ENCODE measurements at regions not wholly inside any gene's neighbourhood (a gene's known extent, or its start where the extent isn't known, plus 50 kb on each side); places are given as distances from the start of the nearest gene placed in this dataset.

DNA sequence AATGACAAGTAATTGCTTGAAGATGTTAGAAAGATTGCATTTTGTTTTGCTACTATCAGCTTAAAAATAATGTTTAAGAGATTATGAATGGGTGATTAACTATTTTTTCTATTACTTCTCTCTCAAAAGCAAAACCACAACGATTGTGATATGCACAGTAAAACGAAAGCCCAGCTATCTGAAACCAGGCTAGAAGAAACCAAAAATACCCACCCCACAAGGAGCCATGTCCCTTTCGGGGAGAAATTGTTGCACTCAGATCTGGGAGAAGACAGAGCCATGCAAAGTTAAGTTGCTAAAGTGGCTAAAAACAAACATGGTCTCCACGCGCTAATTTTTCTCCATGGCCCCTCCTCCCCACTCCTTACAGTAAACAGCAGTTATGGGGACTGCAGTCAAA, 173.6 kb downstream of the RPS24 start:
- Histone ChIP-seq H3K27ac (ENCODE audit: insufficient read depth, low read length) (no peak overlapping the region), H3K9ac (ENCODE audit: insufficient read depth, low read length) (no peak overlapping the region), H3K9me3 (ENCODE audit: control insufficient read depth, insufficient read depth, low read depth, low read length) (no peaks in the 10 kb centered on the region), H2AFZ (ENCODE audit: low read length) (no peak overlapping the region), H3K27me3 (ENCODE audit: control insufficient read depth, insufficient read depth, low read length) (no peaks in the 10 kb centered on the region), H3K4me3 (replicated peaks in 1 of 4; ENCODE audit: control extremely low read depth in 1 of 4, insufficient read depth in 1 of 4, low read depth in 3 of 4, low read length in 4 of 4) (no peak overlapping the region), H3K36me3 (ENCODE audit: control insufficient read depth, insufficient read depth, low read length) (no peaks in the 10 kb centered on the region), H4K20me1 (ENCODE audit: control insufficient read depth, extremely low read depth, insufficient read depth, low read length) (no peaks in the 10 kb centered on the region), H3K4me1 (ENCODE audit: control insufficient read depth, extremely low read depth, insufficient read depth, low read length) (no peaks in the 10 kb centered on the region), H3K4me2 (ENCODE audit: extremely low read depth, insufficient read depth, low read length) (no peak overlapping the region), H3K79me2 (ENCODE audit: control insufficient read depth, insufficient read depth, low read length) (no peaks in the 10 kb centered on the region)
- no peak for DNase-seq (ENCODE audit: low read depth in 2 of 2)
- no peak for TF ChIP-seq EZH2 (IDR thresholded peaks at IDR 0.05; ENCODE audit: low read length, missing control alignments)
- TF ChIP-seq, protein P1, sequence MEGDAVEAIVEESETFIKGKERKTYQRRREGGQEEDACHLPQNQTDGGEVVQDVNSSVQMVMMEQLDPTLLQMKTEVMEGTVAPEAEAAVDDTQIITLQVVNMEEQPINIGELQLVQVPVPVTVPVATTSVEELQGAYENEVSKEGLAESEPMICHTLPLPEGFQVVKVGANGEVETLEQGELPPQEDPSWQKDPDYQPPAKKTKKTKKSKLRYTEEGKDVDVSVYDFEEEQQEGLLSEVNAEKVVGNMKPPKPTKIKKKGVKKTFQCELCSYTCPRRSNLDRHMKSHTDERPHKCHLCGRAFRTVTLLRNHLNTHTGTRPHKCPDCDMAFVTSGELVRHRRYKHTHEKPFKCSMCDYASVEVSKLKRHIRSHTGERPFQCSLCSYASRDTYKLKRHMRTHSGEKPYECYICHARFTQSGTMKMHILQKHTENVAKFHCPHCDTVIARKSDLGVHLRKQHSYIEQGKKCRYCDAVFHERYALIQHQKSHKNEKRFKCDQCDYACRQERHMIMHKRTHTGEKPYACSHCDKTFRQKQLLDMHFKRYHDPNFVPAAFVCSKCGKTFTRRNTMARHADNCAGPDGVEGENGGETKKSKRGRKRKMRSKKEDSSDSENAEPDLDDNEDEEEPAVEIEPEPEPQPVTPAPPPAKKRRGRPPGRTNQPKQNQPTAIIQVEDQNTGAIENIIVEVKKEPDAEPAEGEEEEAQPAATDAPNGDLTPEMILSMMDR (conservative IDR thresholded peaks at IDR 0.05 in 1 of 2, IDR thresholded peaks at IDR 0.05 in 1 of 2; ENCODE audit: low read depth in 1 of 2, low read length in 2 of 2), result no peak

DNA sequence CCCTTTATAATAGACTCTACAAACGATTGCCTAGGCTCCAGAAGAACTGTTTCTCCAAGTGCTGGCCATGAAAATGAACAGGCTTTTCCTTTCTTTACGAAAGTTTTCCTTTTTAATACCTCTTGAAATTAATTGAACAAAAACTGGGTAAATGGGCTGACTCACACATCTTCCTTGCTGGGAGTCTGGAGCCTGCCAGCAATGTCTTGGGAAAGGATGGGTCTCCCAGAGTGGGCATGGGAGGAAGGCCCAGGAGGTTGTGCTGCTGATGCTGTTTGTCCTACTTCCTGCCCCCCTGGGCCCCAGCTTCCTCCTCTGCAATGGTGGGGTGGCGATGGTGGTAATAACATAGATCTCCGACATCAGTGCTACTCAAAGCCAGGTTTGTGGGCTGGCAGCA, 174.1 kb downstream of the RPS24 start:
- no peak overlapping the region for H3K4me3 ChIP-seq (replicated peaks in 1 of 4; ENCODE audit: control extremely low read depth in 1 of 4, insufficient read depth in 1 of 4, low read depth in 3 of 4, low read length in 4 of 4)
- no peak for TF ChIP-seq EZH2 (IDR thresholded peaks at IDR 0.05; ENCODE audit: low read length, missing control alignments)
- TF ChIP-seq, protein P1 (conservative IDR thresholded peaks at IDR 0.05 in 1 of 2, IDR thresholded peaks at IDR 0.05 in 1 of 2; ENCODE audit: low read depth in 1 of 2, low read length in 2 of 2), result no peak
- H3K4me2 ChIP-seq (ENCODE audit: extremely low read depth, insufficient read depth, low read length), result no peak overlapping the region
- H3K79me2 ChIP-seq (ENCODE audit: control insufficient read depth, insufficient read depth, low read length), result no peaks in the 10 kb centered on the region
- H3K4me1 ChIP-seq (ENCODE audit: control insufficient read depth, extremely low read depth, insufficient read depth, low read length), result no peaks in the 10 kb centered on the region
- H4K20me1 ChIP-seq (ENCODE audit: control insufficient read depth, extremely low read depth, insufficient read depth, low read length), result no peaks in the 10 kb centered on the region
- DNase-seq (ENCODE audit: low read depth in 2 of 2), result no peak
- H3K9me3 ChIP-seq (ENCODE audit: control insufficient read depth, insufficient read depth, low read depth, low read length), result no peaks in the 10 kb centered on the region
- no peaks in the 10 kb centered on the region for H3K36me3 ChIP-seq (ENCODE audit: control insufficient read depth, insufficient read depth, low read length)
- no peak overlapping the region for H3K9ac ChIP-seq (ENCODE audit: insufficient read depth, low read length)
- H3K27ac ChIP-seq (ENCODE audit: insufficient read depth, low read length), result no peak overlapping the region
- no peaks in the 10 kb centered on the region for H3K27me3 ChIP-seq (ENCODE audit: control insufficient read depth, insufficient read depth, low read length)
- no peak overlapping the region for H2AFZ ChIP-seq (ENCODE audit: low read length)

DNA sequence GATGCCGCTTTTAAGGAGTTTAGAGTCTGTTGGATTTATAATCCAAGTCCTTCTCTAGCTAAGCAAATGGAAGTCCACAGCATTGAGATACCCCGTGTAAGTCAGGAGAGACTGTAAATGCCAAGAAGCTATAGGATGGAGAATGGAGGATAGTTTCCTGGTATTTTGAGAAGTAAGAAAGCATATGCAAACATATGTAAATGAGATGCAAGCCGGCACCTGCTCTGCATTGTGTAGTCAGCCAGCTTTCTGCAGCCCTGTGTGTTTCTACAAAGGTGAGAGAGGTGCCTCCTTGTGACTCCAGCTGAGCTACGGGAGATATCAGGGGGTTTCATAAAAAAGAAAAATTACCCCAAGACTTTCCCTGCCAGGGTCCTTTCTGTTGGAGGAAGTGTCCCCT, 176.3 kb downstream of the RPS24 start:
- DNase-seq (ENCODE audit: low read depth in 2 of 2), result no peak
- TF ChIP-seq, protein P1 (conservative IDR thresholded peaks at IDR 0.05 in 1 of 2, IDR thresholded peaks at IDR 0.05 in 1 of 2; ENCODE audit: low read depth in 1 of 2, low read length in 2 of 2), result no peak
- no peak for TF ChIP-seq EZH2 (IDR thresholded peaks at IDR 0.05; ENCODE audit: low read length, missing control alignments)
- H3K4me1 ChIP-seq (ENCODE audit: control insufficient read depth, extremely low read depth, insufficient read depth, low read length), result no peaks in the 10 kb centered on the region

More for the DNA sequence above, 176.3 kb downstream of the RPS24 start:
- no peak overlapping the region for H3K9ac ChIP-seq (ENCODE audit: insufficient read depth, low read length)
- no peaks in the 10 kb centered on the region for H3K27me3 ChIP-seq (ENCODE audit: control insufficient read depth, insufficient read depth, low read length)
- no peak overlapping the region for H2AFZ ChIP-seq (ENCODE audit: low read length)
- no peak overlapping the region for H3K4me2 ChIP-seq (ENCODE audit: extremely low read depth, insufficient read depth, low read length)
- H3K9me3 ChIP-seq (ENCODE audit: control insufficient read depth, insufficient read depth, low read depth, low read length), result no peaks in the 10 kb centered on the region
- no peak overlapping the region for H3K27ac ChIP-seq (ENCODE audit: insufficient read depth, low read length)
- H3K79me2 ChIP-seq (ENCODE audit: control insufficient read depth, insufficient read depth, low read length), result no peaks in the 10 kb centered on the region
- H4K20me1 ChIP-seq (ENCODE audit: control insufficient read depth, extremely low read depth, insufficient read depth, low read length), result no peaks in the 10 kb centered on the region
- no peaks in the 10 kb centered on the region for H3K36me3 ChIP-seq (ENCODE audit: control insufficient read depth, insufficient read depth, low read length)
- H3K4me3 ChIP-seq (replicated peaks in 1 of 4; ENCODE audit: control extremely low read depth in 1 of 4, insufficient read depth in 1 of 4, low read depth in 3 of 4, low read length in 4 of 4), result no peak overlapping the region
